NCI-H1105 (cell line): ENCODE measurements at regions not wholly inside any gene's neighbourhood (a gene's known extent, or its start where the extent isn't known, plus 50 kb on each side); places are given as distances from the start of the nearest gene placed in this dataset.
A peak's percentile ranks its signal among the peaks of the same experiment; 100 is the strongest.

Experiments
- DNase-seq: peaks from one replicate; lab custom pipeline; 2025; lab: John Stamatoyannopoulos, UW

DNA sequence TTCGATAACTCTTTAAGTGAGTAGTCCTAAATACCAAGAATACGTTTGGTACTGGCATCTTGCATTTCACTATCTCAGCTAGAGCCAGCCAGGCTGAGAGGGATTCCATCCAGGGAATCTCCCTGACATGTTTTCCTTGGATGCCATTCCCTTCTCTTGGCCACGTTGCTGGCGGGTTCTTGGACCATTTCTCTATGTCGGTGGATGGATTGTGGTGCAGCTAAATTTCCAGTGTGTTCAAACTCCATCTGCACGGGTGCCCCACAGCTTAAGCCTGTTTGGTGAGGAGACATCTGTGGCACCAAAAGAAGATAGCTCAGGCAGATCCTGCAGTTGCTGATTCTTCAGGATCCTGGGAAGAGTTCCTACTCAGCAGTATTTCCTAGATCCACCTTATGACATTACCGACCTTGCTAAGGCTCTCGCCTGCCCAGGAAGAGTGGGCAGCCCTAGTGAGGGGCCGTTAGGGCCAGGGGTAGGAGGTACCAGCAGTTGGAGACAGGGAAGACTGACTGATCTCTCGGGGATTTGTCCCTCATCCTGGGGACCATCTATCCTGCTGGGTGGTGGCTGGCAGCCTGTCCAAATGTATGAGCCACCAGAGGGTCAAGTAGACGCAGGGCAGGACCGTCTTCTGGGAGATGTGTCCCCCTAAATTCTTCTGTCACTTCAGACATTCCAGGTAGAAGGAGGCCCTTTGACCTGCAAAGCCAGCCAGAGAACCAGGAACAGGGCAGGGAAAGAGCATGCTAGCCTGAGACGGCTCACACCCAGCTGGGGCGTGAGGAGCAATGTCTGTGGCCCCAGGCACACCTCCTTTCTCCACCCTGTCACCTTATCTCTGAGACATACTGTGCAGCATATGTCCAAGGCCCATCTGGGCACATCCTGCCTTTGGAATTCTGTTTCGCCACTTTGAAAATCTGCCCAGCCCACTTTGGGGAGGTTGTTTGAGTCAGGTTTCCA is 72.6 kb upstream of the CAPRIN2 start:
- no peak for DNase-seq

- DNase-seq = no peak
These were observed 71.5 kb upstream of the CAPRIN2 start for GRCh38 chr12:30826276-30826675.

- no peak for DNase-seq
These were observed 70.6 kb upstream of the CAPRIN2 start for GRCh38 chr12:30825341-30825740.

DNA sequence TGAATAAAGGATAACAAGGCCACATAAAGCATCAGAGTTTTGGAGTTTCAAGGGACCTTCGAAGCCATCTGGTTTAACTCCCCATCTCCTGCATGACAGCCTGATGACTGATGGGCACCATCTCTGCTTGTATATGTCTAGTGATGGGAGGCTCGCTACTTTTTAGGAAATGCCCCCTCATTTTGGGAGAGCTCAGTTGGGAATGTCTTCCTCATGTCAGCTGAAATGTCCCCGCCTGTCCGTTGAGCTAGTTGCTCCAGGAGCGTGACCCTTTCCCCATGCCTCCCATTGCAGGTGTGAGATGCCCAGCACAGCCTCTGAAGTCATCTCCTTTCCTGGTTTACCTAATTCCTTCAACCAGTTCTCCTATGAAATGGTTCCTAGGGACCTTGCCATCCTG is 69.6 kb upstream of the CAPRIN2 start:
- no peak for DNase-seq

- DNase-seq = no peak
These were observed 69.0 kb upstream of the CAPRIN2 start for GRCh38 chr12:30823764-30824163.

GRCh38 chr12:30823156-30823699 is 68.5 kb upstream of the CAPRIN2 start:
- no peak for DNase-seq

DNA sequence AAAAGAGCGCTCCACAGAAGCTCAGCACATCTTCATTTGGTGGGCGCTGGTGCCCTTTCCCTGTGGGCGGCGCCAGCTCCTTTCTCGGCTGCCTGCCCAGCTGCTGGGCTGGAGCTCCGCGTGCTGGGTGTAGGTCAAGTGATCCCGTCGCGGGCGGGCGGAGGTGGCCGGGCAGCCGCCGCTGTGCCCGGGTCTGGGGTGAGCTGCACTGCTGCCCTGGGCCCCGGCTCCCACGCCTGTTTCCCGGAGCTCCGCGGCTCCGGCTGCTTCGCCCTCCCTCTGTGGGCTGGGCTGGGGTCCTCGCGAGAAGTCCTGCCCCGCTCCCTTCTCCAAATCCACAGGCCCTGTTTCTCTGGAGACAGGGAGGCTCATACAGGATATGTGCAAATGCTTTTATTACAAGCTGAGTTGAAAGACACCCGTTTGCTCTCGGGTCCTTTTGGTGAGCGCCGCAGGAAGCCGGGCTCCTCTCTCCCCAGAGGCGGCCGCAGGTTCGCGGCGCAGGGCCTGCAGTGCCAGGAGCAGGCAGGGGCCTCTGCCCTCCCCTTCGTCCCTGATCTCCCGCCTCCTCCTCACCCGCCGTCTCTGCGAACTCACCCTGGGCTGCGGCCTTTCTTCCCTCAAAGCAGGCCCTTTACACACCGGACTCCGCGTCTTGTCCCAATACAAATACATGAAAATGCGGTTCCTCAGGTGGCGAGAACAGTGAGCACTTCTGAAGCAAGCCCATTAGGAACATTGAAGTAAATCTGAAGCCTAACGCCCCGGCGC is 67.8 kb upstream of the CAPRIN2 start:
- no peak for DNase-seq

DNA sequence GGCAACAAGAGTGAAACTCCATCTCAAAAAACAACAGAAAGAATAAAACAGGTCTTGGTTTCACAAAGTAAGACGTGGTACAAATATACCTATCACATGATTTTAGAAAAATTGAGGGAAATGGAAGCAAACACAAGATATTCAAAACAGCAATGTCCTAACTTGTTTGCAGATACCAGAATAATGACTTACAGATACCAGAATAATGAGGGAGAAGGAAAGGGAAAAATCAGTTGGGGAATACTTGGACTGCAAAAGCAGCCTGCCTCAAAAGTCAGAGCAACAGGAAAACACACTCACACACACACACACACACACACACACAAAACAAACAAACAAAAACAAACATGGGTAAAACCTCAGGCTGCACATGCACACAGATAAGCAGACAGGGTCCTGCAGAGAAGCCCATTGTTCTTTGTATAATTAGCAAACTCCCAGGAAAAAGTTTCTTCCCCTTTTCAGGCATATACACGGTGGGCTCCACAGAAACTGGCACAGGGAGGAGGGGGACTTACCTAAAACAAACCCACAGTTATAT is 65.7 kb upstream of the CAPRIN2 start:
- DNase-seq = no peak

GRCh38 chr12:30818562-30818961 is 63.8 kb upstream of the CAPRIN2 start:
- DNase-seq = no peak

GRCh38 chr12:30816742-30817465 is 62.2 kb upstream of the CAPRIN2 start:
- DNase-seq = no peak

DNA sequence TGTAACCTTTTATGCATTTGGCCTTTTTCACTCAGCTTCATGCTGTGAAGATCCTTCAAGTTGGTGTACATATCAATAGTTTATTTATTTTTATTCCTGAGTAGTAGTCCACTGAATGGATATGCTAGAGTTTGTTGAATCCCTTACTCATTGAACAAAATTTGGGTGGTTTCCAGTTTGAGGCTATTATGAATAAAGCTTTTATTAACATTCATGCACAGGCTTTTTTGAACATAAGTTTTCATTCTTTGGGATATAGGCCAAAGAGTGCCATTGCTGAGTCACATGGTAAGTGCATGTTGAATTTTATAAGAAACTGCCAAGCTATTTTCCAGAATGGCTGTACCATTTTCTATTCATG is 59.5 kb upstream of the CAPRIN2 start:
- DNase-seq = no peak

- DNase-seq = no peak
These were observed 59.0 kb upstream of the CAPRIN2 start for GRCh38 chr12:30813525-30814294.

GRCh38 chr12:30811966-30812365 is 57.2 kb upstream of the CAPRIN2 start:
- DNase-seq = no peak

- DNase-seq = no peak
These were observed 56.2 kb upstream of the CAPRIN2 start for GRCh38 chr12:30810918-30811317.

DNA sequence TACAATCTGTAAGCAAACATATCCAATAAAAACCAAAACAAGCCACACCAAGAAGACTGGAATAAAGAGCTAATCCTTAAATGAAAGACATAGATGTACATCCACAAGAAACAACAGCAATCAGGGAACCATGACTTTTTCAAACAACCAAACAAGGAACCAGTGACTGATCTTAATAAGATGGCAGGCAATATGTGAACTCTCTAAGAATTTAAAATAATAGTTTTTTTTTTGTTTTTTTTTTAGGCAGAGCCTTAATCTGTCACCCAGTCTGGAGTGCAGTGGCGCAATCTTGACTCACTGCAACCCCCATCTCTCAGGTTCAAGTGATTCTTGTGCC is 52.9 kb upstream of the CAPRIN2 start:
- no peak for DNase-seq

DNA sequence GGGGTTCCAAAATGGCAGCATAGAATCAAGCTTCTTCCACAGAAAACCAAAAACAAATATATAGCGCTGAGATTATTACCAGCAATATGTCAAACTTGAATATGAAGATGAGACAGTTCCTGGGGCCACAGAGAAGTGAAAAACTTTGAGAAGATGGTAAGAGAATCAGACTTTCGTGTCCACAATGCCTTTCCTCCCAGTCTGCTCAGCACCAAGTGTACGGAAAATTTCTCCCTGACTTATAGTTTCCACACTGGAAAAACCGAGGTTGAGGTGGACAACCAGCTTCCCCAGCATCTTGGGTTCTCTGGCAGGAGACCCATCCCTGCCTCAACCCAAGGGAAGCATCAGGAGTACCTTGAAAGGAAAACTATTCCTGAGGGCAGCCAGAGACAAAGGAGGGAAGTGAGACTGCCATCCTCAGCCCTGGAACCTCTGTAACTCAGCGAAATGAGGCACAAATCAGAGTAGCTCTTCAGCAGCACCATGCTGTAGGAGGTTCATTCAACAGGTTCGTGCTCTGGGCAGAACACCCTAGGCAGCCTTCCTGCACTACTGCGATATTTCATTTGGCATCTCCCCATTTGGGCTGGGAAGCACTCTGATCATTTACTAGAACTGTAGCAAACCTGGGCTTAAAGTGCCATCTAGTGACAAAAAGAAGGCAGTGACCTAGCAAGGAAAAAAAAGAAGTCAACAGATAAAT is 52.4 kb upstream of the CAPRIN2 start:
- peak; percentile 74 for DNase-seq

DNA sequence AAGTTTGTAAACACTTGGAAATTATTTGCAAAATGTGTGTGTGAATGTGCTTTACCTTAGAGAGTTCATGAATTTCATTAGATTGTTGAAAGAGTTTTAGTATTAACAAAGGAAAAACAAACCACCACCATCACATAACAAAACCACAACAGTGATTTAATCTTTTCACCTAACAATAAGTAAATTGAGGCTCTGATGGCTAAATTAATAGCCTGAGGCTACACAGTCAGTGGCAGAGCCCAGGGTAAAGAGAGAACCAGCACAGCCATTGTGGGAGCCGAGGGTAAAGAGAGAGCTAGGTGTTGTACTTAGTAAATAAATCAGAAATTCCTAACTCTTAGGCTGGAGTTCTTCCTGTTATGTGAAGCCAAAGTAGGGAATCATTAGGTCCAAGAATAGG is 51.2 kb upstream of the CAPRIN2 start:
- DNase-seq = no peak
